Endothelial cell (in vitro differentiated cells): ENCODE measurements at regions not wholly inside any gene's neighbourhood (a gene's known extent, or its start where the extent isn't known, plus 50 kb on each side); places are given as distances from the start of the nearest gene placed in this dataset.

Experiments used
- DNase-seq: peaks from one replicate; pipeline ENCODE4 v3.0.0; 2021; ENCODE audit warnings: low spot score
- H3K27ac Mint-ChIP-seq: one replicate; pipeline ENCODE4 v1.8.0; 2021; ENCODE audit warnings: mixed read lengths, inconsistent platforms; ENCODE audit not compliant: unreplicated experiment
- H3K27me3 Mint-ChIP-seq: one replicate; pipeline ENCODE4 v1.8.0; 2021; ENCODE audit warnings: mild to moderate bottlenecking, moderate library complexity, mixed read lengths, inconsistent platforms; ENCODE audit not compliant: unreplicated experiment
- H3K36me3 Mint-ChIP-seq: one replicate; pipeline ENCODE4 v1.8.0; 2021; ENCODE audit warnings: mild to moderate bottlenecking, low read depth, mixed read lengths, inconsistent platforms; ENCODE audit not compliant: unreplicated experiment
- H3K4me1 Mint-ChIP-seq: one replicate; pipeline ENCODE4 v1.8.0; 2021; ENCODE audit warnings: mild to moderate bottlenecking, mixed read lengths, inconsistent platforms; ENCODE audit not compliant: unreplicated experiment
- H3K4me3 Mint-ChIP-seq: one replicate; pipeline ENCODE4 v1.8.0; 2021; ENCODE audit warnings: mild to moderate bottlenecking, mixed read lengths, inconsistent platforms; ENCODE audit not compliant: unreplicated experiment
- H3K9me3 Mint-ChIP-seq: one replicate; pipeline ENCODE4 v1.8.0; 2021; ENCODE audit warnings: mixed read lengths, inconsistent platforms; ENCODE audit not compliant: unreplicated experiment
- CTCF ChIP-seq: fragments of 200-600 bp; sonication (generic); IDR thresholded peaks from one replicate; pipeline ENCODE4 v1.5.0; 2021; ENCODE audit warnings: antibody characterized with exemption; ENCODE audit not compliant: unreplicated experiment

DNA sequence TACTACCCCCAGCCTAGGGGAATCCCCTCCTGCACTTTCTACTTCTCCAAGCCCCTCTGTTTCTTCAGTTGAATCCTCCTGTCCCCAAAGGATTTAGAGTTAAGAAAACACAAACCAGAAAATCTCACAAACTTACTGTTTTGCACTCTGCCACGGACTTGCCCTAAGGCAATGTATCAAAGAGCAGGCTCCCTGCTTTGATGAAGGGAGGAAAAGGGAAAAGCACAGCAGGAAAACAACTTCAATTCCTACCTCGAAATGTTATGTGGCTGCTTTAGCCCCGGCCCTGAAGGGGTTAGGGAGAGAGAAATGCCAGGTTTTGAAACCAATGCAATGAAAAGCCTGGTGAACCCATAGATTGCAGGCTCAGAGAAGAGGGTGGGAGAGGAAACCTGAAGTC lies 254.7 kb downstream of the MAN2A1 start:
- Mint-ChIP-seq H3K27me3 (peaks cover 8% of the 10 kb centered on the region), H3K36me3 (no peaks in the 10 kb centered on the region), H3K4me1 (peaks cover 31% of the 10 kb centered on the region), H3K27ac (no peak overlapping the region), H3K9me3 (no peaks in the 10 kb centered on the region), H3K4me3 (no peak overlapping the region)
- DNase-seq: no peak
- no peak for TF ChIP-seq CTCF

GRCh38 chr5:109945097-109945678 lies 255.5 kb downstream of the MAN2A1 start:
- Mint-ChIP-seq H3K4me3 (no peak overlapping the region), H3K4me1 (peaks cover 31% of the 10 kb centered on the region), H3K9me3 (no peaks in the 10 kb centered on the region), H3K27ac (no peak overlapping the region), H3K36me3 (no peaks in the 10 kb centered on the region), H3K27me3 (peaks cover 8% of the 10 kb centered on the region)
- no peak for DNase-seq
- no peak for TF ChIP-seq CTCF

- Mint-ChIP-seq H3K4me3 (no peak overlapping the region), H3K9me3 (no peaks in the 10 kb centered on the region), H3K4me1 (peaks cover 31% of the 10 kb centered on the region), H3K27ac (peak overlapping the region; percentile 8), H3K36me3 (no peaks in the 10 kb centered on the region), H3K27me3 (peaks cover 8% of the 10 kb centered on the region)
- no peak for DNase-seq
- no peak for TF ChIP-seq CTCF
These were observed 256.2 kb downstream of the MAN2A1 start for GRCh38 chr5:109945723-109946480.

GRCh38 chr5:109946610-109947009 lies 256.9 kb downstream of the MAN2A1 start:
- Mint-ChIP-seq H3K4me3 (no peak overlapping the region), H3K36me3 (no peaks in the 10 kb centered on the region), H3K9me3 (no peaks in the 10 kb centered on the region), H3K27ac (peak overlapping the region; percentile 69), H3K27me3 (peaks cover 8% of the 10 kb centered on the region), H3K4me1 (peaks cover 31% of the 10 kb centered on the region)
- TF ChIP-seq CTCF: no peak
- DNase-seq: no peak

DNA sequence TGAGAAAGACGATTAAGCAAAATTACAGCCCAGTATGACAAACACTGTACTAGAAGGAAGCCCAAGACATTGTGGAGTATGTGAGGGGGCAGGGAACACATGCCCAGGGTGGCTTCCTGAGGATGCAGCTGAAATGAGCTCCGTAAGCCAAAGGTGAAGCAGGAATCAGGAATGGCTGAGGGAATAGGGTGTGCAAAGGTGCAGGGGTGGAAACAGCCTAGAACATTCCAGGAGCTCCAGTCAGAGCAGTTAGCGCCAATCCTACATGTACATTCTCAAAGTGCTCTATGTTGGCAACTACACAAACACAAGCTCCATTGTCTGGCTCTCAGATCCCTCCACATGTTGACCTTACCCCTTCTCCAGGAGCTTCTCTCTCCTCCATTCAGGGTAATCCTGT lies 257.9 kb downstream of the MAN2A1 start:
- no peak for DNase-seq
- Mint-ChIP-seq H3K27ac (peak overlapping the region; percentile 38), H3K27me3 (peaks cover 8% of the 10 kb centered on the region), H3K9me3 (no peaks in the 10 kb centered on the region), H3K4me1 (peaks cover 31% of the 10 kb centered on the region), H3K4me3 (no peak overlapping the region), H3K36me3 (no peaks in the 10 kb centered on the region)
- TF ChIP-seq CTCF: no peak
